Eye (tissue), 1 donor: ENCODE measurements at regions not wholly inside any gene's neighbourhood (a gene's known extent, or its start where the extent isn't known, plus 50 kb on each side); places are given as distances from the start of the nearest gene placed in this dataset.
"Not testable (repeated sequence)": the region's sequence is repeated elsewhere in the genome, so short reads cannot be mapped to it uniquely, and the experiment has no call there.

Source experiments
- DNase-seq: peaks from one replicate; pipeline ENCODE4 v3.0.0-alpha.2; 2015

- DNase-seq, result not testable (repeated sequence)
Observed at GRCh38 chr3:147231980-147232379, 174.4 kb downstream of the ZIC4 start.

- DNase-seq, result no peak
Observed at GRCh38 chr3:147231111-147231510, 175.2 kb downstream of the ZIC4 start.

GRCh38 chr3:147222291-147222690 lies 184.1 kb downstream of the ZIC4 start:
- no peak for DNase-seq

GRCh38 chr3:147218965-147219364 lies 187.4 kb downstream of the ZIC4 start:
- DNase-seq, result peak; percentile 52

GRCh38 chr3:147216143-147216673 lies 190.1 kb downstream of the ZIC4 start:
- no peak for DNase-seq

GRCh38 chr3:147215660-147216059 lies 190.7 kb downstream of the ZIC4 start:
- DNase-seq, result no peak

GRCh38 chr3:147213633-147214032 lies 192.7 kb downstream of the ZIC4 start:
- no peak for DNase-seq

GRCh38 chr3:147210676-147211075 lies 195.7 kb downstream of the ZIC4 start:
- no peak for DNase-seq

GRCh38 chr3:147201086-147201485 lies 205.3 kb downstream of the ZIC4 start:
- no peak for DNase-seq

GRCh38 chr3:147200545-147200944 lies 205.8 kb downstream of the ZIC4 start:
- no peak for DNase-seq

GRCh38 chr3:147197739-147198138 lies 208.6 kb downstream of the ZIC4 start:
- no peak for DNase-seq

GRCh38 chr3:147195887-147196286 lies 210.5 kb downstream of the ZIC4 start:
- DNase-seq, result no peak

GRCh38 chr3:147191795-147192385 lies 214.5 kb downstream of the ZIC4 start:
- peak; percentile 66 for DNase-seq

- DNase-seq, result no peak
Observed at GRCh38 chr3:147189016-147189415, 217.3 kb downstream of the ZIC4 start.

- no peak for DNase-seq
Observed at GRCh38 chr3:147187687-147188086, 218.7 kb downstream of the ZIC4 start.

GRCh38 chr3:147185781-147186180 lies 220.6 kb downstream of the ZIC4 start:
- DNase-seq, result no peak

GRCh38 chr3:147184794-147185193 lies 221.5 kb downstream of the ZIC4 start:
- no peak for DNase-seq

GRCh38 chr3:147173257-147173656 lies 233.1 kb downstream of the ZIC4 start:
- DNase-seq, result no peak

GRCh38 chr3:147162743-147163142 lies 243.6 kb downstream of the ZIC4 start:
- DNase-seq, result no peak

- no peak for DNase-seq
Observed at GRCh38 chr3:147161833-147162232, 244.5 kb downstream of the ZIC4 start.

- DNase-seq, result no peak
Observed at GRCh38 chr3:147160984-147161383, 245.4 kb downstream of the ZIC4 start.

- DNase-seq, result no peak
Observed at GRCh38 chr3:147159141-147159540, 247.2 kb downstream of the ZIC4 start.

- DNase-seq, result no peak
Observed at GRCh38 chr3:147157631-147158030, 248.7 kb downstream of the ZIC4 start.

GRCh38 chr3:147154988-147155387 lies 251.4 kb downstream of the ZIC4 start:
- not testable (repeated sequence) for DNase-seq

GRCh38 chr3:147153830-147154539 lies 252.4 kb downstream of the ZIC4 start:
- no peak for DNase-seq
